ENCODE measurements at regions not wholly inside any gene's neighbourhood (a gene's known extent, or its start where the extent isn't known, plus 50 kb on each side); places are given as distances from the start of the nearest gene placed in this dataset.

DNA sequence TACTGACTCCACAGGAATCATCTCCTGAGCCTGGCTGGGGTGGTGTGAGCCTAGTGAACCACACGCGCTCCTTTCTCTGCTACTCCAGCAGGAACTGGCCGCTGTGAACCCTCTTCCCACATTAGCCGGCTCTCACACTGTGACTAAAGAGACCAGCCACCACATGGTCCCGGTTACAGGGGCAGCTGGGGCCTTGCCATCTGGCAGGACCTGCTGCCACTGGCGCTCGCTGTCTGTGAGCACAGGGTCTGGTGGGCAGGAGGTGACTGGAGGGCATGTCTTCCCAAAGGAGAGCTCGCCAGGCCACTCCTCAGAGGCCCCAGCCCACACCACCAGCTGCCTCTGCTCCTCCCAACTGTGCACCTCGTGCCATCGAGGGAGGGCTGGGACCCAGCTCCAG is 99.3 kb downstream of the SINHCAF start:
- H3K27ac ChIP-seq (ENCODE audit: low read depth, low read length) = no peak overlapping the region

DNA sequence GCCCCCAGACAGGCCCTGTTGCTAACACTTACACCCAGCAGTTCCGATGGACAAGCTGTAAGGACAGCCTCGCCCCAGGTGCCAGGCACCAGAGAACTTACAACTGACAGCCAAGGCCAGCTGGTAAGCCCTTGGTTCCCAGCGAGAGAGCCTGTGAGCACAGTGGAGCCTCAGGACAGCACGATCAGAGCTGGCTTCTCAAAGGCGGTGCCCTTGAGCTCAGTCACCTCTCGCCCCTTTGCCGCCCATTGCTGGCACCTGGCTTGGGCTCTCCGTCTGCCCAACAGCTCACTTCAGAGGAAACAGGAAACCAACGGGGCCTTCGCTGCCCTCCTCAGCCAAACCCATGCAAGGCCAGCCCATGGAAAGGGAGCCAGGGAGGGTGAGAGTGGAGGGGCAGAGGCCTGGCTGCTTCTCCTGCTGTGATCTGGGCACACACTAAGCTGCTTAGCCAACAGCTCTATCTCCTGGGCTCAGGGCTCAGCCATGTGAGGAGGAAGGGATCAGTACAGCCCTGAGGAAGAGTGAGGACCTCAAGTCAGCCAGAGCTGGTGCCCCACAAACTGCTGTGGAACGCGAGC is 98.5 kb downstream of the SINHCAF start:
- H3K36me3 ChIP-seq (ENCODE audit: control insufficient read depth, low read length) = no peaks in the 10 kb centered on the region
- H3K27ac ChIP-seq (ENCODE audit: low read depth, low read length) = no peak overlapping the region
- H3K79me2 ChIP-seq (ENCODE audit: control insufficient read depth, low read length) = no peaks in the 10 kb centered on the region
- H3K4me2 ChIP-seq (ENCODE audit: low read length) = no peak overlapping the region
- H4K20me1 ChIP-seq (ENCODE audit: control insufficient read depth, insufficient read depth, low read depth, low read length) = no peaks in the 10 kb centered on the region
- TF ChIP-seq EZH2phosphoT487 (IDR thresholded peaks at IDR 0.05; ENCODE audit: borderline replicate concordance, low read length) = no peak
- TF ChIP-seq, protein P1, sequence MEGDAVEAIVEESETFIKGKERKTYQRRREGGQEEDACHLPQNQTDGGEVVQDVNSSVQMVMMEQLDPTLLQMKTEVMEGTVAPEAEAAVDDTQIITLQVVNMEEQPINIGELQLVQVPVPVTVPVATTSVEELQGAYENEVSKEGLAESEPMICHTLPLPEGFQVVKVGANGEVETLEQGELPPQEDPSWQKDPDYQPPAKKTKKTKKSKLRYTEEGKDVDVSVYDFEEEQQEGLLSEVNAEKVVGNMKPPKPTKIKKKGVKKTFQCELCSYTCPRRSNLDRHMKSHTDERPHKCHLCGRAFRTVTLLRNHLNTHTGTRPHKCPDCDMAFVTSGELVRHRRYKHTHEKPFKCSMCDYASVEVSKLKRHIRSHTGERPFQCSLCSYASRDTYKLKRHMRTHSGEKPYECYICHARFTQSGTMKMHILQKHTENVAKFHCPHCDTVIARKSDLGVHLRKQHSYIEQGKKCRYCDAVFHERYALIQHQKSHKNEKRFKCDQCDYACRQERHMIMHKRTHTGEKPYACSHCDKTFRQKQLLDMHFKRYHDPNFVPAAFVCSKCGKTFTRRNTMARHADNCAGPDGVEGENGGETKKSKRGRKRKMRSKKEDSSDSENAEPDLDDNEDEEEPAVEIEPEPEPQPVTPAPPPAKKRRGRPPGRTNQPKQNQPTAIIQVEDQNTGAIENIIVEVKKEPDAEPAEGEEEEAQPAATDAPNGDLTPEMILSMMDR (IDR thresholded peaks at IDR 0.05; ENCODE audit: low read depth, low read length, poor library complexity, severe bottlenecking) = no peak
- no peaks in the 10 kb centered on the region for H3K9me2 ChIP-seq (replicated peaks; ENCODE audit: control insufficient read depth, low read length)
- H3K4me3 ChIP-seq (ENCODE audit: low read length) = no peak overlapping the region
- H3F3A ChIP-seq (ENCODE audit: control insufficient read depth, insufficient read depth) = no peaks in the 10 kb centered on the region
- no peaks in the 10 kb centered on the region for H3K27me3 ChIP-seq (ENCODE audit: control insufficient read depth, low read length)
- no peaks in the 10 kb centered on the region for H3K9me3 ChIP-seq (ENCODE audit: control insufficient read depth, insufficient read depth, low read length)
- H3K4me1 ChIP-seq (ENCODE audit: control insufficient read depth, low read length) = peaks cover 3% of the 10 kb centered on the region

More for the DNA sequence above, 99.3 kb downstream of the SINHCAF start:
- no peak overlapping the region for H3K4me3 ChIP-seq (ENCODE audit: low read length)
- H3K79me2 ChIP-seq (ENCODE audit: control insufficient read depth, low read length) = no peaks in the 10 kb centered on the region
- H3K4me1 ChIP-seq (ENCODE audit: control insufficient read depth, low read length) = peaks cover 3% of the 10 kb centered on the region
- no peaks in the 10 kb centered on the region for H3K9me2 ChIP-seq (replicated peaks; ENCODE audit: control insufficient read depth, low read length)
- no peaks in the 10 kb centered on the region for H3K27me3 ChIP-seq (ENCODE audit: control insufficient read depth, low read length)
- TF ChIP-seq, protein P1 (IDR thresholded peaks at IDR 0.05; ENCODE audit: low read depth, low read length, poor library complexity, severe bottlenecking) = no peak
- no peak for TF ChIP-seq EZH2phosphoT487 (IDR thresholded peaks at IDR 0.05; ENCODE audit: borderline replicate concordance, low read length)
- no peaks in the 10 kb centered on the region for H3F3A ChIP-seq (ENCODE audit: control insufficient read depth, insufficient read depth)
- no peaks in the 10 kb centered on the region for H3K36me3 ChIP-seq (ENCODE audit: control insufficient read depth, low read length)
- no peak overlapping the region for H3K4me2 ChIP-seq (ENCODE audit: low read length)
- H3K9me3 ChIP-seq (ENCODE audit: control insufficient read depth, insufficient read depth, low read length) = no peaks in the 10 kb centered on the region
- H4K20me1 ChIP-seq (ENCODE audit: control insufficient read depth, insufficient read depth, low read depth, low read length) = no peaks in the 10 kb centered on the region

DNA sequence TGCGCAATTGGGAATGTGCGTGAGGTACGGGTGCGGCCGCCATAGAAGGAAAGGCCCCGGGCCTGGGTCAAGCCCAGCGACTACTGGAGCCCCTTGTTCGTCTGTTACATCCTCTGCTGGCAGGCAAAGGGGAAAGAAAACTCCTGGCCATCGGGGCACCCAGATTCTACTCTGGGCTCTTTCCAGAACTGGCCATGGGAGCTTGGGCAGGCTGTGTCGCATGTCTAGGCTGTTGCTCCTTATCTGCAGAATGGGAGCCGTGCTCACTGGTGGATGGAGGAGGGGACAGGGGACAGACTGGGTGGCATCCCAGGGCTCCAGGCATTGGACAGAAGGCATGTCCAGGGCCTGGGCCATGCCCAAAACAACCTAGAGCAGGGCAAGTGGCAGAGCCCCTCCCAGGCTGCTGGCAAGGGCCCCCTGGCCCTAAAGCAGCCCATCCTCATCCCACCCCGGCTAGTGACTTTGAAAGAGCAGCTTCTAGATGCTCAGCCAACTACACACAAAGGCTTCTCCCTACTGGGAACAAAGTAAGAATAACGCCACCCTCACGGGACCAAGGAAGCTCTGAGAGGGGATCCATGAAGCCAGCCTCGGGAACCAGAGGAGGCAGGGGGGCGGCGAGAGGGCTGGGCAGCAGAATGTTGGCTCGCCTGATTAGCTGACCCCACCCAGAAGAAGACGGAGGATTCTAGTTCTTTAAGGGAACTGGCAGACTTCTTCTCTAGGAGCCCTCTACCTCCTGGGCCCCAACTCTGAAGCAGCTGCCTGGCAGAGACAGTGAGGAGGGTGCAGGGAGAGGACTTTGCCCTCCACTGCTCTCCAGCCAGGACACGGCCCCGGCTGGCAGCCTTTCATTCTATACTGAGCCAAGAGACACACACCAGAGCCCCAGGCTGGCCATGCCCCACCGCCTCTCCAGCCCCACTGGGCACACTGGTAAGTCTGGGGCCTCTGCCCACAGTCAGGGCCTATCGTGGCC is 96.8 kb downstream of the SINHCAF start:
- Histone ChIP-seq H3K27ac (ENCODE audit: low read depth, low read length) (no peak overlapping the region), H3K79me2 (ENCODE audit: control insufficient read depth, low read length) (no peaks in the 10 kb centered on the region), H3K4me2 (ENCODE audit: low read length) (no peak overlapping the region), H3F3A (ENCODE audit: control insufficient read depth, insufficient read depth) (no peaks in the 10 kb centered on the region), H3K27me3 (ENCODE audit: control insufficient read depth, low read length) (peaks cover 8% of the 10 kb centered on the region; the same call in 1 of the 2 replicates), H3K9me2 (replicated peaks; ENCODE audit: control insufficient read depth, low read length) (no peaks in the 10 kb centered on the region), H3K4me3 (ENCODE audit: low read length) (no peak overlapping the region), H3K36me3 (ENCODE audit: control insufficient read depth, low read length) (no peaks in the 10 kb centered on the region), H4K20me1 (ENCODE audit: control insufficient read depth, insufficient read depth, low read depth, low read length) (no peaks in the 10 kb centered on the region), H3K4me1 (ENCODE audit: control insufficient read depth, low read length) (peaks cover 3% of the 10 kb centered on the region), H3K9me3 (ENCODE audit: control insufficient read depth, insufficient read depth, low read length) (no peaks in the 10 kb centered on the region)
- TF ChIP-seq, protein P1 (IDR thresholded peaks at IDR 0.05; ENCODE audit: low read depth, low read length, poor library complexity, severe bottlenecking) = no peak
- TF ChIP-seq EZH2phosphoT487 (IDR thresholded peaks at IDR 0.05; ENCODE audit: borderline replicate concordance, low read length) = no peak

Measured in DOHH2 (cell line).